HUDEP-2 (cell line): ENCODE measurements at regions not wholly inside any gene's neighbourhood (a gene's known extent, or its start where the extent isn't known, plus 50 kb on each side); places are given as distances from the start of the nearest gene placed in this dataset.
"Not testable (repeated sequence)": the region's sequence is repeated elsewhere in the genome, so short reads cannot be mapped to it uniquely, and the experiment has no call there.

Experiments
- DNase-seq, 76 experiments: peaks; one replicate each; lab custom pipeline; 2025; ENCODE audit not compliant: unreplicated experiment in 76 of 76; lab: John Stamatoyannopoulos, UW

- not testable (repeated sequence) for DNase-seq
Observed at GRCh38 chr1:147103416-147104155, 68.7 kb downstream of the PRKAB2 start.

GRCh38 chr1:147099192-147099591 lies 73.1 kb downstream of the PRKAB2 start:
- no peak for DNase-seq

GRCh38 chr1:147098338-147098973 lies 73.8 kb downstream of the PRKAB2 start:
- DNase-seq: peak in 27 of 76 experiments; percentile 1 to 54 (median 13)

- DNase-seq: no peak
Observed at GRCh38 chr1:147095691-147096090, 76.6 kb downstream of the PRKAB2 start.

- no peak for DNase-seq
Observed at GRCh38 chr1:147091801-147092200, 80.5 kb downstream of the PRKAB2 start.

- DNase-seq: no peak
Observed at GRCh38 chr1:147089457-147089856, 82.8 kb downstream of the PRKAB2 start.

GRCh38 chr1:147086129-147086528 lies 86.1 kb downstream of the PRKAB2 start:
- no peak for DNase-seq

- peak in 71 of 76 experiments; percentile 3 to 85 (median 49) for DNase-seq
Observed at GRCh38 chr1:147084273-147085096, 87.8 kb downstream of the PRKAB2 start.

- no peak for DNase-seq
Observed at GRCh38 chr1:147083919-147084272, 88.4 kb downstream of the PRKAB2 start.

GRCh38 chr1:147080671-147081394 lies 91.4 kb downstream of the PRKAB2 start:
- DNase-seq: peak in 1 of 76 experiments; percentile 2

- DNase-seq: no peak
Observed at GRCh38 chr1:147080006-147080661, 92.1 kb downstream of the PRKAB2 start.

GRCh38 chr1:147079400-147080005 lies 92.8 kb downstream of the PRKAB2 start:
- no peak for DNase-seq

- no peak for DNase-seq
Observed at GRCh38 chr1:147078606-147079399, 93.5 kb downstream of the PRKAB2 start.

GRCh38 chr1:147077936-147078605 lies 94.2 kb downstream of the PRKAB2 start:
- no peak for DNase-seq

GRCh38 chr1:147077523-147077922 lies 94.7 kb downstream of the PRKAB2 start:
- DNase-seq: no peak

- no peak for DNase-seq
Observed at GRCh38 chr1:147077081-147077480, 95.2 kb downstream of the PRKAB2 start.

GRCh38 chr1:147076442-147076841 lies 95.8 kb downstream of the PRKAB2 start:
- no peak for DNase-seq
